Testis (tissue), 2 donors: ENCODE measurements at regions not wholly inside any gene's neighbourhood (a gene's known extent, or its start where the extent isn't known, plus 50 kb on each side); places are given as distances from the start of the nearest gene placed in this dataset.

Experiments used
- POLR2A ChIP-seq: fragments of 450-650 bp; IDR thresholded peaks from one replicate; pipeline ENCODE4 v1.6.1; 2017; ENCODE audit warnings: antibody characterized with exemption, mild to moderate bottlenecking, moderate library complexity
- TF ChIP-seq, protein P1 (sequence below), 3 experiments: fragments of 450-650 bp in 2 of 3; fragments of 200-600 bp in 1 of 3; sonication (generic) in 1 of 3; IDR thresholded peaks; one replicate each; pipeline ENCODE4 v1.5.1; 2016 to 2019; ENCODE audit warnings: antibody characterized with exemption in 3 of 3, mild to moderate bottlenecking in 2 of 3, moderate library complexity in 1 of 3

DNA sequence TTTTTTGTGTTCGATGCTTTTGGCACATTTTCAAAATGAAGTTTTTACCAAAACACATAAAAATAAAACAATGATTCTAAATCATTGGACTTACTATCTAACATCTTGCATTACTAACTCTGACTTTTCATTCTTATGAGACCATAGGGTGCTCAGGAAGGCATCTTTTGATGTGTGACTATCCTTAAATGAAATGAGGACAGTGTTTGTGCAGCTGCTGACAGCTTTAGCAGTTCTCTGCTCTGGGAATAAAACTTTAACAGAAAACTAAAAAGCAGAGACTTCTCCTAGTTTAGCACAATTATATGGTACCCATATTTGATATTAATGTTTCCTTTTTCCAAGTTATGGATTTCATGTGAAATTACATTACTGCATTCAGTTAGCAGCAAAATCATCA is 471.6 kb downstream of the ARL4A start:
- TF ChIP-seq, protein P1, sequence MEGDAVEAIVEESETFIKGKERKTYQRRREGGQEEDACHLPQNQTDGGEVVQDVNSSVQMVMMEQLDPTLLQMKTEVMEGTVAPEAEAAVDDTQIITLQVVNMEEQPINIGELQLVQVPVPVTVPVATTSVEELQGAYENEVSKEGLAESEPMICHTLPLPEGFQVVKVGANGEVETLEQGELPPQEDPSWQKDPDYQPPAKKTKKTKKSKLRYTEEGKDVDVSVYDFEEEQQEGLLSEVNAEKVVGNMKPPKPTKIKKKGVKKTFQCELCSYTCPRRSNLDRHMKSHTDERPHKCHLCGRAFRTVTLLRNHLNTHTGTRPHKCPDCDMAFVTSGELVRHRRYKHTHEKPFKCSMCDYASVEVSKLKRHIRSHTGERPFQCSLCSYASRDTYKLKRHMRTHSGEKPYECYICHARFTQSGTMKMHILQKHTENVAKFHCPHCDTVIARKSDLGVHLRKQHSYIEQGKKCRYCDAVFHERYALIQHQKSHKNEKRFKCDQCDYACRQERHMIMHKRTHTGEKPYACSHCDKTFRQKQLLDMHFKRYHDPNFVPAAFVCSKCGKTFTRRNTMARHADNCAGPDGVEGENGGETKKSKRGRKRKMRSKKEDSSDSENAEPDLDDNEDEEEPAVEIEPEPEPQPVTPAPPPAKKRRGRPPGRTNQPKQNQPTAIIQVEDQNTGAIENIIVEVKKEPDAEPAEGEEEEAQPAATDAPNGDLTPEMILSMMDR (IDR thresholded peaks at IDR 0.05), result no peak
- TF ChIP-seq POLR2A, result no peak
